GM18505 (cell line): ENCODE measurements at regions not wholly inside any gene's neighbourhood (a gene's known extent, or its start where the extent isn't known, plus 50 kb on each side); places are given as distances from the start of the nearest gene placed in this dataset.
"Not testable (repeated sequence)": the region's sequence is repeated elsewhere in the genome, so short reads cannot be mapped to it uniquely, and the experiment has no call there.

Experiments
- ATAC-seq: cut with Tn5 transposase; IDR thresholded peaks from one replicate; pipeline ENCODE4 v1.9.1; 2021; ENCODE audit not compliant: unreplicated experiment
- POLR2A ChIP-seq: IDR thresholded peaks from 4 replicates; pipeline ENCODE4 v1.6.1; 2011; ENCODE audit warnings: borderline replicate concordance; ENCODE audit not compliant: insufficient read depth, insufficient read length; ENCODE audit errors: extremely low read depth

DNA sequence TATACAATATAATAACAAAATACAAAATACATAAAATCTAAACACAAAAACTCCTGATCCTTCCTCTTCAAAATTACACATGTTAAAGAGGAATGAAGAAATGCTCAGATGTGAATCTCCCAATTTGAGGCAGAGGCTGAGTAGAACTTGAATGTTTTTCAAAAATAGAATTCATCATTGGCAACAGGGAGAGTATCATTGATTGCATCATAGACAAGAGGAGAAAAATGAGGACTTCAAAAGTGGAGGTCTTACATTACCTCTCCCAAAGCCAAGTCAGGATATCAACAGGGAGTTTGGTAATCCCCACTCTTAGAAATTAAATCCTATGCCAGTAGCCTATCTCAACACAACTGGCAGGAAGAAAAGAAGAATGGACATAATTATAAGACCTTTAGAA is 2023.9 kb upstream of the CELF4 start:
- no peak for TF ChIP-seq POLR2A
- ATAC-seq: no peak

DNA sequence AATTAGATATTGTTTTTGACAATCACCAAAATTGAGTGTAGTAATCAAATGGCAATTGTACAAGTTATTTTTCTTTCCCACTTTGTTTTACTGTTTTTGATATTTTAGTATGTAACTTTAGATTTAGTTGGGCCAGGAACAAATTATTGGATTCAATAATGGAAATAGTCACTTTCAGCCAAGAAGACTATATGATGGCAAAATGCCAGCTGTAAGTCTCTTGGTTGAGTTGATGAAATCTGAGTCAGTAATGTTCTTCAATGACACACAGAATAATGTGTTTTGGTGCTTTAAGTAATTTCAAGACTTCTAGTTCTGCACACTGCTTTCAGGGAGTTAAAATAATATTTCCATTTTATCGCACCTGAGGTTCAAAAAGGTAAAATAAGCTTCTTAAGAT is 2022.0 kb upstream of the CELF4 start:
- no peak for ATAC-seq
- TF ChIP-seq POLR2A: no peak

DNA sequence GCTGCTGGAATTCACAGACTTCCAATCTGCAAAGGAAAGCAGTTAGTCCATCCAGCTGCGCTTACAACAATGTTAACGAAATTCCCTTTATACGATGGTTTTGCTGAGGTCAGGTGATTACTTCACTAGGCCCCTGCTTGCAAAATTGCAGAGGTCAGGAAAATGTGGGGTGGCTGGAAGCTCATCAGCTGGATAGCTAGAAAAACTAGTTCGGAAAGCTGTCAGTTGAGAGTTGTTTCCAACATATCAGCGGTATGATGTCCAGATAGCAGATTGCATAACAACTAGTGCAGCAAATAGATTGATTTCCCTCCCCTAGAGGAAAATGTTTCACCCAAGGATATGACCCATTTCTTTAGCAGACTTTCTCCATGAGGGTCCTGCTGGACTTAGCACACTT is 2021.1 kb upstream of the CELF4 start:
- ATAC-seq: no peak
- TF ChIP-seq POLR2A: no peak

DNA sequence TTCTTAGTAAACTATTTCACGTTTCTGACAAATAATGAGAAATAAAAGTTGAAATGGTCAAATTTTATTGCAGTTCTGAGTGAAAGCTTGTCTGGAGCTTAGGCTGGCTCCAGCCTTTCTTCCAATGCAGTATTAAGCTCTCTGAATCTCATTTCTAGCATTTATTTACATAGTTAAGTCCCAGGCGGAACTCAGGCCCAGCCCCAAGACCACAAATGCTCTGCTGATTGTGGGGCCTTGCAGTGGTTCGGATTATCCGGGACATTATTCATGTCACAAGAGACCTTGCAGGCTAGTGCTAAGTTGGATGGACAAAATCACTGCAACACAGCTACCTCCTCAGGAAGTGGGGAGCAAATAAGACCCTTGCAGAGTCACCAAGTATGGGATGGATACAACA is 2009.3 kb upstream of the CELF4 start:
- ATAC-seq: no peak
- TF ChIP-seq POLR2A: no peak

- TF ChIP-seq POLR2A: no peak
- no peak for ATAC-seq
Observed at GRCh38 chr18:39571511-39571910, 2005.9 kb upstream of the CELF4 start.

- not testable (repeated sequence) for ATAC-seq
Observed at GRCh38 chr18:39565551-39566230, 2000.1 kb upstream of the CELF4 start.

DNA sequence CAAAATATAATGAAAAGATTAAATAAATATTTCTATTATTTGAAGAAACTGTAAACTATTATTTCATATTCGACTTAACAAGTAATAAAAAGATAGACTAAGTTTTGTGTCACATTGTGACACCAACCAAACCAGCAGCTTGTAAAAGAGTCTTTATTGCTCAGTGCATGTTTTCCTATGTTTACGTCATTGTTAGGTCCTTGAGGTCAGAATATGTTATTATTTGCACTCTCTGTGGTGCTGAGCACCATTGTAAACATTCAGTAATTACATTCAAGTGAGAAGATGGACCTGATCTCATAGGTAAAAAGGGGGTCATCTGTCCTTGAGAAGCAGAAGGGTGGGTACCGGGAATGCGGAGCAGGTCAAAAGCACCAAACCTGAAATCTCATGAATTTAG is 1999.1 kb upstream of the CELF4 start:
- no peak for ATAC-seq

DNA sequence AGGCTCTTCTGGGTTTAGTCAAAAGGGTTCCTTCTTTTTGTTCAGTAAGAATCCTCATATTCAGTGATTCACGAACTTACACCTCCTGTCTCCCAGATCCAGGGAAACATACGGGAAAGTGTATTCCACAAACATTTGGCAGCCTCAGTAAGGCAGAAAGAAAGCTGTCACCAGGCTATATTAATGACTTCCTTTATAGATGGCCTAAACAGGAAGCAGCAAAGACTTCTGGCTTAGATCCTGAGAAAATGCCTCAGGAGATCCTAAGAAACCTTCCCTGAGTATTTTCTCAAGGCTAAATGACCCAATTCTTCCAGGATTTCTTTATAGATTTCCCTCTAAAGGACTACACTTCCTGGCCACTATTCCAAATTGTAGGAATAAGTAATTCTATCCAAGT is 1995.5 kb upstream of the CELF4 start:
- no peak for ATAC-seq
- no peak for TF ChIP-seq POLR2A

More for the DNA sequence above, 1999.1 kb upstream of the CELF4 start:
- TF ChIP-seq POLR2A: no peak

DNA sequence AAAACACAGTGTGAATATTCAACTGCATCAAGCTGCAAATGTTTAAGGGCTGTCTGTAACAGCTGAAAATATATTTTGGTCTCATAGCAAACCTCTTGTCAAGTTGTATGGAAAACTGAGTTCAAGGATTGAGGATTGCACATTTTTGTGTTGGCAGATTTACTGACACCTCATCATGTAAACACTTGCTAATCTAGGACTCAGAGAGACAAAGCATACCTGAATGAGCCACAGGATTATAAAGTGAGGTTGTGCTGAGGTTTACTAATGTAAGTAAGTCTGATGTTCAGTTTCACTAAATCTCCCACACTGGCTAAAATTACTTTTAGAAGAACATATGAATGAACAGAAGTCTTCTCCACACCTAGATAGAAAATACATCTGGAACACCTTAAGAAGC is 1993.1 kb upstream of the CELF4 start:
- no peak for TF ChIP-seq POLR2A
- ATAC-seq: no peak

DNA sequence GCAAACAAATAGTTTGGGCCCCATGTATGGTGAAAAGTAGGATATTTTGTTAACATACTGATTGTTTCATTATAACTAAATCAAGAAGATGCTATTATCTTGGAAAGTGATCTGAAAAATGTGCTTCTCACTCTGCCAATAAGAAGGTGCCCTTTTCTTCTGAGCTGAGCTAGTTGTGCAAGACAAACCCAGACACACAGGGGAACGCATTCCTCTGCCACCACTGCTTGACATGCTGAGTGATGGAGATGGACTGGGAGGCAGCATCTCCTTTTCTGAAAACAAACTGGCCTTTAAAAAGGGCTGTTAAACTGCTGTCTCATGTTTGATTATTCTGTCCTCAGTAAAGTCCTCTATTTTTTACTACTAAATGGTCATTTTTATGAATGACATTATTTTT is 1989.9 kb upstream of the CELF4 start:
- TF ChIP-seq POLR2A: no peak
- ATAC-seq: no peak

DNA sequence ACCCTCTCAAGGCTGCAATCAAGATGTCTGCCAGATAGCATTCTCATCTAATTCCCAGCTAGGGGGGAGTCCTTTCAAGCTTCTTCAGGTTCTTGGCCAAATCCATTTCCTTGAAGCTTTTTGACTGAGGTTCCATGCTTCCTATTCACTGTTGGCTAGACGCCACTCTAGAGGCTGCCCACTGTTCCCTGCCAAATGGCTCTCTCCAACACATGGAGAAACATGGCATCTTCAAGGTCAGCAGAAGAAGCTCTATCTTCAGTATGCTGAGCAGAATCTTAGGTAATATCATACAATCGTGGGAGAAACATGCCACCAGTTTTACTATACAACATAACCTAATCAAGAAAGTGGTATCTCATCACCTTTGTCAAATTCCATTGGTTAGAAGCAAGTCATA is 1985.1 kb upstream of the CELF4 start:
- no peak for ATAC-seq
- no peak for TF ChIP-seq POLR2A

DNA sequence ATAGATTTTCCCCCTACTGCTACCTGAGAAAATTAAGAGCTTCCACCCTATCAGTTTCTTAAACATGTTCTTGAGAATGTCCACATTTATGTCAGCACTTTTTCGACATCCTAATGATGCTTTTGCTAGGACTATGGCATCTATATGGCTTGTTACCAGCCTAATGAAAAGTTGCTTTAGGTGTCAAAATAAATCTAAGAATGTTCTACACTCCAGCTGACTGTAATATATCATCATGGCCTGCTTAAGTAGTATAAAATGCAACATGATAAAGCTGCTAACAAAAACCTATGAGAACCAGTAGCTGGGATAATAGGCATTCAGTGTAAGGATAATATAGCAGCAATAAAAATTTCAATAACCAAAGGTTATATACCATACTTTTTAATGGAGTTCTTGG is 1983.5 kb upstream of the CELF4 start:
- no peak for TF ChIP-seq POLR2A
- ATAC-seq: no peak

DNA sequence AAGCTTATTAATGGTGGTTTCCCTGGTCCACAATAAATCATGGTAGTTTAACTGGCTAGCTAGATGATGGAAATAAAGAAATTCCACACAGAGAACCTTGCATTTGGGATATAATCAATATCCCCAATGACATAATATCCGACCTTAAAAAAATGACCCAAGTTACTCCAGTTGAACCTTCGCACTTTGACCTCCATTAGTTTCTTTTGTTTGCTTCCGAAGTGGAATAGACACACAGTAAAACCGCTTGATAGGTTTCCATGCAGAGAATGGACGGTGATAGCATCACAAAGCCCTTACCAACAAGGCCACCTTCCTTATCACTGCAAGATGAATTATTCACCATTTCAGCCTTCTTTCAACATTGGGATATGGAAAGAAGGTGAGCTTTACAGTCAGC is 1966.1 kb upstream of the CELF4 start:
- ATAC-seq: no peak
- TF ChIP-seq POLR2A: no peak

- no peak for TF ChIP-seq POLR2A
- ATAC-seq: no peak
Observed at GRCh38 chr18:39529358-39529757, 1963.8 kb upstream of the CELF4 start.

GRCh38 chr18:39527465-39527864 is 1961.9 kb upstream of the CELF4 start:
- no peak for TF ChIP-seq POLR2A
- ATAC-seq: no peak
